Mesenchymal stem cell (in vitro differentiated cells and primary cell): ENCODE measurements at regions not wholly inside any gene's neighbourhood (a gene's known extent, or its start where the extent isn't known, plus 50 kb on each side); places are given as distances from the start of the nearest gene placed in this dataset.

Source experiments
- DNase-seq: peaks from one replicate; pipeline ENCODE4 v3.0.0-alpha.2; 2013
- H2AFZ ChIP-seq: one replicate; pipeline ENCODE4 v1.6.1; 2013; ENCODE audit warnings: low read depth, mild to moderate bottlenecking, control low read depth, inconsistent platforms, low read length, moderate library complexity
- H2AK5ac ChIP-seq: 2 replicates; pipeline ENCODE4 v1.6.1; 2013; ENCODE audit warnings: low read length, moderate library complexity, mild to moderate bottlenecking, inconsistent platforms; ENCODE audit not compliant: severe bottlenecking
- H2BK120ac ChIP-seq: one replicate; pipeline ENCODE4 v1.6.1; 2013; ENCODE audit warnings: low read depth, mild to moderate bottlenecking, inconsistent platforms, low read length, moderate library complexity
- H2BK12ac ChIP-seq, 2 experiments: one replicate each; pipeline ENCODE4 v1.6.1; 2013; ENCODE audit warnings: inconsistent platforms in 2 of 2, low read length in 2 of 2, mild to moderate bottlenecking in 2 of 2, moderate library complexity in 2 of 2, control low read depth in 1 of 2
- H2BK15ac ChIP-seq: one replicate; pipeline ENCODE4 v1.6.1; 2013; ENCODE audit warnings: mild to moderate bottlenecking, low read depth, inconsistent platforms; ENCODE audit not compliant: poor library complexity, severe bottlenecking
- H2BK5ac ChIP-seq: 2 replicates; pipeline ENCODE4 v1.6.1; 2013; ENCODE audit warnings: low read depth, mild to moderate bottlenecking, low read length, control low read depth, inconsistent platforms; ENCODE audit not compliant: poor library complexity, severe bottlenecking
- H3K14ac ChIP-seq, 2 experiments: one replicate each; pipeline ENCODE4 v1.6.1; 2013; ENCODE audit warnings: inconsistent platforms in 2 of 2, low read length in 2 of 2, control low read depth in 1 of 2, mild to moderate bottlenecking in 1 of 2, moderate library complexity in 1 of 2
- H3K18ac ChIP-seq, 2 experiments: one replicate each; pipeline ENCODE4 v1.6.1; 2013; ENCODE audit warnings: inconsistent platforms in 2 of 2, low read length in 2 of 2, control low read depth in 1 of 2, low read depth in 1 of 2, mild to moderate bottlenecking in 1 of 2
- H3K23ac ChIP-seq, 2 experiments: one replicate each; pipeline ENCODE4 v1.6.1; 2013; ENCODE audit warnings: inconsistent platforms in 2 of 2, low read length in 2 of 2, mild to moderate bottlenecking in 2 of 2, moderate library complexity in 2 of 2, control low read depth in 1 of 2
- H3K27ac ChIP-seq: 2 replicates; pipeline ENCODE4 v1.5.1; 2013; ENCODE audit warnings: mild to moderate bottlenecking, moderate library complexity, low read length, control low read depth, inconsistent platforms; ENCODE audit not compliant: poor library complexity, severe bottlenecking
- H3K27me3 ChIP-seq, 2 experiments: 2 replicates each; pipeline versions ENCODE4 v1.6.1 to v1.7.0; 2013; ENCODE audit warnings: low read length in 2 of 2, mild to moderate bottlenecking in 2 of 2, moderate library complexity in 2 of 2, control low read depth in 1 of 2, inconsistent platforms in 1 of 2; ENCODE audit not compliant: control insufficient read depth in 1 of 2, insufficient read depth in 1 of 2
- H3K36me3 ChIP-seq, 2 experiments: 2 replicates each; pipeline versions ENCODE4 v1.6.1 to v1.7.0; 2013; ENCODE audit warnings: low read length in 2 of 2, control low read depth in 1 of 2, inconsistent platforms in 1 of 2, low read depth in 1 of 2, mild to moderate bottlenecking in 1 of 2; ENCODE audit not compliant: insufficient read depth in 2 of 2, control insufficient read depth in 1 of 2
- H3K4ac ChIP-seq, 2 experiments: one replicate each; pipeline ENCODE4 v1.6.1; 2013; ENCODE audit warnings: inconsistent platforms in 2 of 2, low read length in 2 of 2, mild to moderate bottlenecking in 2 of 2, moderate library complexity in 2 of 2, control low read depth in 1 of 2, low read depth in 1 of 2
- H3K4me1 ChIP-seq: 2 replicates; pipeline ENCODE4 v1.6.1; 2013; ENCODE audit warnings: low read depth, low read length, control low read depth; ENCODE audit not compliant: control insufficient read depth, insufficient read depth
- H3K4me2 ChIP-seq: 2 replicates; pipeline ENCODE4 v1.6.1; 2013; ENCODE audit warnings: low read length, mild to moderate bottlenecking, inconsistent platforms; ENCODE audit not compliant: poor library complexity, severe bottlenecking
- H3K4me3 ChIP-seq, 2 experiments: 2 replicates each; pipeline versions ENCODE4 v1.5.1 to v1.7.0; 2013; ENCODE audit warnings: low read length in 2 of 2, mild to moderate bottlenecking in 2 of 2, control low read depth in 1 of 2, low read depth in 1 of 2; ENCODE audit not compliant: insufficient read depth in 1 of 2
- H3K79me1 ChIP-seq: replicated peaks from 2 replicates; pipeline ENCODE4 v1.6.1; 2013; ENCODE audit warnings: mild to moderate bottlenecking, control low read depth, low read length, inconsistent platforms; ENCODE audit not compliant: poor library complexity, severe bottlenecking
- H3K9ac ChIP-seq: 2 replicates; pipeline ENCODE4 v1.7.0; 2013; ENCODE audit warnings: mild to moderate bottlenecking, low read length, moderate library complexity
- H3K9me3 ChIP-seq: 2 replicates; pipeline ENCODE4 v1.7.0; 2013; ENCODE audit warnings: mild to moderate bottlenecking, low read length; ENCODE audit not compliant: control insufficient read depth
- H4K8ac ChIP-seq: one replicate; pipeline ENCODE4 v1.6.1; 2013; ENCODE audit warnings: inconsistent platforms, mild to moderate bottlenecking, low read length, moderate library complexity
- H4K91ac ChIP-seq: one replicate; pipeline ENCODE4 v1.6.1; 2013; ENCODE audit warnings: mild to moderate bottlenecking, low read length, inconsistent platforms
- WGBS: methylation state at CpG from one replicate; pipeline ENCODE4 v1.1.7; 2013; ENCODE audit warnings: mixed read lengths; 5-methylcytosine and 5-hydroxymethylcytosine counted together

GRCh38 chr10:120960725-120961124 is 109.6 kb downstream of the WDR11 start:
- no peaks in the 10 kb centered on the region for H3K4me1 ChIP-seq
- H3K36me3 ChIP-seq = no peaks in the 10 kb centered on the region
- no peak overlapping the region for H2AK5ac ChIP-seq
- H3K4me3 ChIP-seq = no peak overlapping the region
- no peak overlapping the region for H4K8ac ChIP-seq
- no peak overlapping the region for H3K23ac ChIP-seq
- H2BK12ac ChIP-seq = no peak overlapping the region
- no peaks in the 10 kb centered on the region for H3K9me3 ChIP-seq
- no peak overlapping the region for H3K9ac ChIP-seq
- H2BK120ac ChIP-seq = no peak overlapping the region
- H3K27ac ChIP-seq = no peak overlapping the region
- H3K18ac ChIP-seq = no peak overlapping the region
- H3K27me3 ChIP-seq = peaks cover 5 to 21% of the 10 kb centered on the region in 2 experiments
- no peak overlapping the region for H3K14ac ChIP-seq
- H3K4ac ChIP-seq = no peak overlapping the region
- no peak for DNase-seq
- H2BK5ac ChIP-seq = no peak overlapping the region
- no peak overlapping the region for H2AFZ ChIP-seq
- H4K91ac ChIP-seq = no peak overlapping the region
- no peak overlapping the region for H3K4me2 ChIP-seq
- no peaks in the 10 kb centered on the region for H3K79me1 ChIP-seq
- 94% methylated on average over 7 of the region's 7 CpGs for WGBS
- H2BK15ac ChIP-seq = no peak overlapping the region

- Histone ChIP-seq H3K9ac (no peak overlapping the region), H3K23ac (no peak overlapping the region), H3K4me3 (no peak overlapping the region), H2AFZ (no peak overlapping the region), H2BK15ac (no peak overlapping the region), H4K8ac (no peak overlapping the region), H3K4me2 (no peak overlapping the region), H4K91ac (no peak overlapping the region), H2BK5ac (no peak overlapping the region), H3K9me3 (no peaks in the 10 kb centered on the region), H2BK12ac (no peak overlapping the region), H3K4me1 (no peaks in the 10 kb centered on the region), H3K4ac (no peak overlapping the region), H3K14ac (no peak overlapping the region), H3K36me3 (no peaks in the 10 kb centered on the region), H2BK120ac (no peak overlapping the region), H3K18ac (no peak overlapping the region), H3K27me3 (peaks cover 5 to 25% of the 10 kb centered on the region in 2 experiments), H3K79me1 (no peaks in the 10 kb centered on the region), H2AK5ac (no peak overlapping the region), H3K27ac (no peak overlapping the region)
- WGBS = 80% methylated on average over 17 of the region's 17 CpGs
- DNase-seq = no peak
These were observed 110.9 kb downstream of the WDR11 start for GRCh38 chr10:120961795-120962755.

- DNase-seq = no peak
- no peaks in the 10 kb centered on the region for H3K79me1 ChIP-seq
- H3K9me3 ChIP-seq = no peaks in the 10 kb centered on the region
- H2AK5ac ChIP-seq = no peak overlapping the region
- no peak overlapping the region for H3K23ac ChIP-seq
- H3K27ac ChIP-seq = no peak overlapping the region
- H4K91ac ChIP-seq = no peak overlapping the region
- H2AFZ ChIP-seq = no peak overlapping the region
- H2BK5ac ChIP-seq = no peak overlapping the region
- no peak overlapping the region for H3K14ac ChIP-seq
- H2BK15ac ChIP-seq = no peak overlapping the region
- H3K4ac ChIP-seq = no peak overlapping the region
- peaks cover 5 to 34% of the 10 kb centered on the region in 2 experiments for H3K27me3 ChIP-seq
- H3K4me1 ChIP-seq = no peaks in the 10 kb centered on the region
- H2BK120ac ChIP-seq = no peak overlapping the region
- WGBS = 73% methylated on average over 23 of the region's 23 CpGs
- no peak overlapping the region for H3K9ac ChIP-seq
- H3K4me3 ChIP-seq = no peak overlapping the region
- no peak overlapping the region for H2BK12ac ChIP-seq
- H4K8ac ChIP-seq = no peak overlapping the region
- H3K36me3 ChIP-seq = no peaks in the 10 kb centered on the region
- no peak overlapping the region for H3K18ac ChIP-seq
- H3K4me2 ChIP-seq = no peak overlapping the region
These were observed 111.8 kb downstream of the WDR11 start for GRCh38 chr10:120962756-120963593.
